Astrocyte of the cerebellum (primary cell): ENCODE measurements at regions not wholly inside any gene's neighbourhood (a gene's known extent, or its start where the extent isn't known, plus 50 kb on each side); places are given as distances from the start of the nearest gene placed in this dataset.

Experiments used
- DNase-seq: peaks from one replicate; pipeline ENCODE4 v3.0.0-alpha.2; 2011; ENCODE audit warnings: low read depth
- H3K4me3 ChIP-seq: 2 replicates; pipeline ENCODE4 v1.5.1; 2011; ENCODE audit warnings: mild to moderate bottlenecking, low read depth, low read length, moderate library complexity
- in situ Hi-C: cut with HindIII; loops from 2 replicates; pipeline ENCODE4 v1.10.0; 2017; ENCODE audit warnings: low sequenced_read_pairs
- TF ChIP-seq, protein P1 (sequence below): IDR thresholded peaks from 2 replicates; pipeline ENCODE4 v1.5.1; 2012; ENCODE audit warnings: low read length, low read depth, moderate library complexity, mild to moderate bottlenecking; ENCODE audit errors: missing control alignments

DNA sequence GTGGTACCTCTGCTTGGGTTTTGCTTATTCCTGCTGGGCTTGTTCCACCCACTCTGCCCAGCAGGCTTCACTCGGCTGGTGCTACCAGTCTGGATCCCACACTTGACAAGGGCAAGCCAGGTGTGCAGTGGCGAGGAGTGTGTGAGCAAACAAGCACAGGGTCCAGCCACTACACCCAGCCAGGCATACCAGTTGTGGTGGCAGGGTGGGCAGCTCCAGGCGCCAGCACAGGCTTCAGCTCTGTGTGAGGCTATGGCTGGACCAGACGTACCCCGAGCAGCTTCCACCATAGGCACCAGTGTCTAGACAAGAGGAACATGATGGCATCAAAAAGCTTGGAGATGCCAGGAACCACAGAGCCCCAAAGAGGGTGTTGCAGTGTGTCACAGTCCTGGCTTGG lies 93.1 kb upstream of the GALNT5 start:
- DNase-seq, result no peak
- no peak overlapping the region for H3K4me3 ChIP-seq
- in situ Hi-C loops, result no loop called here
- TF ChIP-seq, protein P1, sequence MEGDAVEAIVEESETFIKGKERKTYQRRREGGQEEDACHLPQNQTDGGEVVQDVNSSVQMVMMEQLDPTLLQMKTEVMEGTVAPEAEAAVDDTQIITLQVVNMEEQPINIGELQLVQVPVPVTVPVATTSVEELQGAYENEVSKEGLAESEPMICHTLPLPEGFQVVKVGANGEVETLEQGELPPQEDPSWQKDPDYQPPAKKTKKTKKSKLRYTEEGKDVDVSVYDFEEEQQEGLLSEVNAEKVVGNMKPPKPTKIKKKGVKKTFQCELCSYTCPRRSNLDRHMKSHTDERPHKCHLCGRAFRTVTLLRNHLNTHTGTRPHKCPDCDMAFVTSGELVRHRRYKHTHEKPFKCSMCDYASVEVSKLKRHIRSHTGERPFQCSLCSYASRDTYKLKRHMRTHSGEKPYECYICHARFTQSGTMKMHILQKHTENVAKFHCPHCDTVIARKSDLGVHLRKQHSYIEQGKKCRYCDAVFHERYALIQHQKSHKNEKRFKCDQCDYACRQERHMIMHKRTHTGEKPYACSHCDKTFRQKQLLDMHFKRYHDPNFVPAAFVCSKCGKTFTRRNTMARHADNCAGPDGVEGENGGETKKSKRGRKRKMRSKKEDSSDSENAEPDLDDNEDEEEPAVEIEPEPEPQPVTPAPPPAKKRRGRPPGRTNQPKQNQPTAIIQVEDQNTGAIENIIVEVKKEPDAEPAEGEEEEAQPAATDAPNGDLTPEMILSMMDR, result no peak

DNA sequence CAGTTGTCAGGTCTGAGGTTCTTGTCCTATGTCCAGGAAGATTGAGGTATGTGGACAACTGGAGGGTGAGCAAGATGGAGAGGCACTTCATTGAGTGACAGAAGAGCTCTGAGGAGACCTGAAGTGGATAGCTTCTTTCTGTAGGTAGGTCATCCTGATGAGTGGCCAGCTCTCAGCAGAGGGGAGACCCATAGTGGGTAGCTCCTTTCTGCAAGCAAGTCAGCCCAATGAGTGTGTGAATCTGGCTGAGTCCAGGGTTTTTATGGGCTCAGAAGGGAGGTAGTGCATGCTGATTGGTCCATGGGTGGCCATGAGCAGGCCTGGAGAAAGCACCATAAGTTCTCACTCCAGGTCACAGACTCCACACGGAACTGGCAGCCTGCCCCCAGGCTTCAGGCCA lies 92.6 kb upstream of the GALNT5 start:
- in situ Hi-C loops, result no loop called here
- TF ChIP-seq, protein P1, result no peak
- no peak for DNase-seq
- H3K4me3 ChIP-seq, result no peak overlapping the region

DNA sequence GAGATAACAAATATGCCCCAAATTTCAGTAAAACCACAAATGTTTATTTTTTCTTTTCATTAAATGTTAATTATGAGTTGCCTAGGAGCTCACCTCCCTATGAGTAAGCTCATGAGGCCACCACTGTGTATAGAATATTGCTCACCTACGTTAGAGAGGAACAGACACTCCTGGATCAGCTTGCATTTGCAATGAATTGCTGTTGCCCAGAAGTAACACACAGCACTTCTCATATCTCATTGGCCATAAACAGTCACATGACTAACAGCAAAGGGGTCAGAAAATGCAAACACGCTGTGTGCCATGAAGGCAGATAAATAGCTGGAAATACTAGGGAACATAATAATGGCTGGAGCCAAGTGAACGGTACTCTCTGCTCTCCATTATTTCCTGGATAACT lies 89.0 kb upstream of the GALNT5 start:
- in situ Hi-C loops, result no loop called here
- TF ChIP-seq, protein P1, result no peak
- H3K4me3 ChIP-seq, result no peak overlapping the region
- no peak for DNase-seq

DNA sequence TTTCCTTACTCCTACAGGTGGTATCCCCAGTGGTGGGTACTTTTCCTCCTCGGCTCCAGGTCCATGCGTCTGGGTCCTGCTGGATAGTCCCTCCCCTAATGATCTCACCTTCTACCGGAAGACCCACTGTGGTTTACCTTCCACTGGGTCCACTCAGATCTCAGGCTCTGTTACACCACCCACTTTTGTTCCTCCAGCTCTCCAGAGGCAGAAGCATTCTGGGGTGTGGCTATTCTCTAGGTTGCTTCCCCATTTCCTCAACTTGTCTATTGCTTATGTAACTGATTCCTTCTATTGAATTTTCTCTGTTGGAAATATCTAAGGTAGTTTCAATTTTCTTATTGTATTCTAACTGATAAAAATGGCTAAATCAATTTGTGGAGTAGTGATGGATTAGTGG lies 87.6 kb upstream of the GALNT5 start:
- TF ChIP-seq, protein P1, result no peak

DNA sequence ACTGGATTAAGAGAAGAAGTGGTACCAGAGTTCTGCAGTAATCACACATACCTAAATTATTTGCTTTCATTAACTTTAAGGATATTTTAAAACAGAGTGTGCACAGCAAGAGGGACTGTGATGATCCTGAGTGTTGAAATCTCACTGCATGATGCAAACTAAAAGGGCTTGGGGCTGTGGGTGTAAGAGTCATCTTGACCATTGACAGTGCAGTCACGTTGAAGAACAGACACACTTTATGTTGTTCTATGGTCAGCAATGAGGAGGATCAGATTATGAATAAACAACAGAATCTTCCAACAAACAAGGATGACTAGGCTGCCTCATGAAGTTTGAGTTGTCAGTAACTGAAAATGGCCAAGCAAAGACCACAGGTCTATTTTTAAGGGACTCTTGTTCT lies 87.2 kb upstream of the GALNT5 start:
- DNase-seq, result no peak
- no peak overlapping the region for H3K4me3 ChIP-seq
- in situ Hi-C loops, result no loop called here
- TF ChIP-seq, protein P1, result no peak

More for the DNA sequence above, 87.6 kb upstream of the GALNT5 start:
- DNase-seq, result no peak
- in situ Hi-C loops, result no loop called here
- H3K4me3 ChIP-seq, result no peak overlapping the region

DNA sequence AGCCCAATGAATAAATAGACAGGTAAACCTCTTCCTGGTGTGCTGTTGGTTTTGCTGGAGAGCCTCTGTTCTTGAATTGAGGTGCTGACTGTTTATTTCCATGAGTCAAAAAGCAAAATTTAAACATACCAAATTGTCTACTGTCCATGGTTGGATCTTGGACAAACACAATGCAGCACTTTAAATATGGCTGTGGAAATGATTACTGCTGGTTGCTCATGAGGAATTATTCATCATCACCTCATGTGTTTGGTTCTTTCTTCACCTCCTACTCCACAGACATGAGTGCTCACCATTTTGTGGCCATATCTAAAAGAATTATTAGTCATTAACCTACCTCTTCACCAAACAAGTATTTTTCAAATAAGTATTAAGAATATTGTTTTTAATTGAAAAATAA lies 85.3 kb upstream of the GALNT5 start:
- TF ChIP-seq, protein P1, result no peak
- H3K4me3 ChIP-seq, result no peak overlapping the region
- DNase-seq, result no peak
- in situ Hi-C loops, result no loop called here

DNA sequence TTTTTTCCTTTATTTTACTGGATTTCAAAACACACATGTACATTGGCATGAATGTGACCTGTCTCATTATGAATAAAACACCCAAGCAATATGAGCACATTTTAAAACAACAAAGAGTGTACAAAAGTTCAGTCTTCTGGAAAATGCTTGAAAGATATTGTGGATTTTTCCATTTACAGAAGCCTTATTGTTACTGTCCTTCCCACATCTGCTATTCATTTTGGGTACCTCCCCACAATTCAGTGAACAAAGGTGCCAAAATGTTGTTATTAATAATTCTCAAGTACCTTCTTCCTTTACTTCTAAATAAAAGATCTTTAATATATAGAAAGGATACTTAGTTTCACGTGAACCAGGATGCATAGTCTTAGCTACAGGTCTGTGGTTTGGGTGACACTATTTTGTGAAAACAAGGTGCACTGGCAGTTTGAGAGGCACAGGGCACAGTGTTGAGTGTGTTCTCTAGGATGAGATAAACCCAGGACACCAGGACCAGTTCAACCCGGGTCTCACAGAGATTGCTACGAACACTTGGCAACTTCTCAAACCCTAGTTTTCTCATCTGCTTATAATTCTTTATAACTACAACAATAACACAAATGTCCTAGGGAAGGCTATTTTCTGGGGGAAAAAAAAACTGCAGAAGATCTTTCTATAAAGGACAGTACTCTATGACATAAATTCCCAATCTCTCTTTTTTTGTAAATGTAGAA lies 84.5 kb upstream of the GALNT5 start:
- no peak for DNase-seq
- in situ Hi-C loops, result no loop called here
- TF ChIP-seq, protein P1, result no peak
- no peak overlapping the region for H3K4me3 ChIP-seq
